Panc1 (cell line): ENCODE measurements at regions not wholly inside any gene's neighbourhood (a gene's known extent, or its start where the extent isn't known, plus 50 kb on each side); places are given as distances from the start of the nearest gene placed in this dataset.

Experiments
- POLR2AphosphoS5 ChIP-seq: IDR thresholded peaks from 2 replicates; pipeline ENCODE4 v1.6.1; 2012; ENCODE audit warnings: mild to moderate bottlenecking, low read depth, low read length, moderate library complexity
- REST ChIP-seq, 2 experiments: IDR thresholded peaks; 2 replicates each; pipeline ENCODE4 v1.6.1; 2011 to 2012; ENCODE audit warnings: low read depth in 2 of 2, control low read depth in 1 of 2, low read length in 1 of 2, mild to moderate bottlenecking in 1 of 2, moderate library complexity in 1 of 2; ENCODE audit not compliant: insufficient read depth in 1 of 2
- SIN3A ChIP-seq: IDR thresholded peaks from 2 replicates; pipeline ENCODE4 v1.6.1; 2012; ENCODE audit warnings: low read depth, mild to moderate bottlenecking, low read length, moderate library complexity, borderline replicate concordance; ENCODE audit not compliant: insufficient read depth
- TCF7L2 ChIP-seq: IDR thresholded peaks from 2 replicates; pipeline ENCODE4 v1.6.1; 2011; ENCODE audit warnings: mild to moderate bottlenecking, low read depth, low read length, inconsistent platforms
- TF ChIP-seq, protein P1 (sequence below): fragments of 450-650 bp; IDR thresholded peaks from 2 replicates; pipeline ENCODE4 v1.5.1; 2017; ENCODE audit warnings: mild to moderate bottlenecking

DNA sequence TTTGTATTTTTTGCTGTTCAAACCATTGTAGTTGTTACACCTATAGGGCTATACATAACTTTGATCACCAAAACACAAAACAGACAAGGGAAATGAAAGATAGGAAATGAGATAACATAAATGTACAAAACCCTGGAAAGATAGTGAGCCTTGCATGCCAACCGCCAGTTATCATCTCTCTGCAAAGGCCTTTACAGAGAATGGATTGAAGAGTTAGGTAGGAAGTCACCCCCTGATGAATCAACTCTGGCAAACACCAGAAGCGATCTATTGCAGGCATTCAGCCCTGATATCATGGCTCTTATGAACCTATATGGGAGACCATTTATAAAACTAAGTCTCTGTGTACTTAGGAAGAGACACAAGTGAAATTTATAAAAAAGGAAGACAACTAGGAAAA lies 588.0 kb downstream of the TUSC7 start:
- TF ChIP-seq, protein P1, sequence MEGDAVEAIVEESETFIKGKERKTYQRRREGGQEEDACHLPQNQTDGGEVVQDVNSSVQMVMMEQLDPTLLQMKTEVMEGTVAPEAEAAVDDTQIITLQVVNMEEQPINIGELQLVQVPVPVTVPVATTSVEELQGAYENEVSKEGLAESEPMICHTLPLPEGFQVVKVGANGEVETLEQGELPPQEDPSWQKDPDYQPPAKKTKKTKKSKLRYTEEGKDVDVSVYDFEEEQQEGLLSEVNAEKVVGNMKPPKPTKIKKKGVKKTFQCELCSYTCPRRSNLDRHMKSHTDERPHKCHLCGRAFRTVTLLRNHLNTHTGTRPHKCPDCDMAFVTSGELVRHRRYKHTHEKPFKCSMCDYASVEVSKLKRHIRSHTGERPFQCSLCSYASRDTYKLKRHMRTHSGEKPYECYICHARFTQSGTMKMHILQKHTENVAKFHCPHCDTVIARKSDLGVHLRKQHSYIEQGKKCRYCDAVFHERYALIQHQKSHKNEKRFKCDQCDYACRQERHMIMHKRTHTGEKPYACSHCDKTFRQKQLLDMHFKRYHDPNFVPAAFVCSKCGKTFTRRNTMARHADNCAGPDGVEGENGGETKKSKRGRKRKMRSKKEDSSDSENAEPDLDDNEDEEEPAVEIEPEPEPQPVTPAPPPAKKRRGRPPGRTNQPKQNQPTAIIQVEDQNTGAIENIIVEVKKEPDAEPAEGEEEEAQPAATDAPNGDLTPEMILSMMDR, result no peak
- TF ChIP-seq POLR2AphosphoS5, result no peak
- TF ChIP-seq REST (IDR thresholded peaks at IDR 0.05; ENCODE audit: insufficient read depth in 1 of 2, low read depth in 2 of 2, low read length in 1 of 2), result no peak
- no peak for TF ChIP-seq SIN3A
- no peak for TF ChIP-seq TCF7L2
